HepG2 (cell line): ENCODE measurements at regions not wholly inside any gene's neighbourhood (a gene's known extent, or its start where the extent isn't known, plus 50 kb on each side); places are given as distances from the start of the nearest gene placed in this dataset.

Source experiments
- ATAC-seq: fragments of 200-7000 bp; cut with Tn5 transposase; 3 replicates; pipeline ENCODE4 v1.9.1; 2020; ENCODE audit warnings: mild to moderate bottlenecking, moderate library complexity
- BruUV-seq: library from RNA; stranded (reverse); fragments of 400-500 nt; replicated peaks from 2 replicates; lab custom pipeline; 2021; lab: Mats Ljungman, UMichigan
- CTCF ChIA-PET: fragments of 300-600 bp; formaldehyde crosslinking; extraction: SDS; loops from one replicate; lab custom pipeline; 2021; ENCODE audit warnings: low total read pairs, inconsistent platforms, low intra/inter-chr PET ratio; lab: Yijun Ruan, JAX
- POLR2A ChIA-PET: fragments of 350-600 bp; sonication (Branson Sonifier 250); formaldehyde crosslinking; loops from one replicate; lab custom pipeline; 2020; ENCODE audit warnings: antibody characterized with exemption, inconsistent platforms; lab: Yijun Ruan, JAX
- DNase-seq: peaks from one replicate; pipeline ENCODE4 v3.0.0-alpha.2; 2015; ENCODE audit warnings: low spot score
- FAIRE-seq: peaks from 3 replicates; lab custom pipeline; 2011; peaks lifted over from hg19 to GRCh38; lab: Jason Lieb, UNC
- H2AFZ ChIP-seq: one replicate; pipeline ENCODE4 v1.6.1; 2011; ENCODE audit warnings: low read length, inconsistent platforms
- H3K27ac ChIP-seq: fragments of 300-600 bp; 3 replicates; pipeline ENCODE4 v1.8.0; 2011; ENCODE audit warnings: mixed run types, mild to moderate bottlenecking, mixed read lengths, low read length, inconsistent platforms; ENCODE audit not compliant: insufficient read depth; ENCODE audit errors: extremely low read length
- H3K27me3 ChIP-seq, 2 experiments: fragments of 200-600 bp in 1 of 2; 2 replicates in 1 of 2; 3 replicates in 1 of 2; pipeline versions ENCODE4 v1.6.0 to v1.8.0; 2011; ENCODE audit warnings: low read length in 2 of 2, mild to moderate bottlenecking in 2 of 2, moderate library complexity in 2 of 2, inconsistent platforms in 1 of 2; ENCODE audit not compliant: insufficient read depth in 2 of 2, control insufficient read depth in 1 of 2
- H3K36me3 ChIP-seq, 2 experiments: fragments of 200-600 bp in 1 of 2; replicated peaks in 1 of 2; 2 replicates in 1 of 2; 3 replicates in 1 of 2; pipeline versions ENCODE4 v1.5.1 to v1.8.0; 2011; ENCODE audit warnings: low read length in 2 of 2, inconsistent platforms in 1 of 2; ENCODE audit not compliant: insufficient read depth in 2 of 2, control insufficient read depth in 1 of 2
- H3K4me1 ChIP-seq: 2 replicates; pipeline ENCODE4 v1.5.1; 2012; ENCODE audit warnings: low read length, inconsistent platforms; ENCODE audit not compliant: insufficient read depth
- H3K4me2 ChIP-seq: 2 replicates; pipeline ENCODE4 v1.6.0; 2011; ENCODE audit warnings: low read depth, low read length, inconsistent platforms
- H3K4me3 ChIP-seq, 3 experiments: fragments of 200-600 bp in 1 of 3; sonication (generic), shearing (Covaris generic) in 1 of 3; replicated peaks in 1 of 3; 2 replicates each; pipeline ENCODE4 v1.5.1; 2011 to 2016; ENCODE audit warnings: low read length in 3 of 3, inconsistent platforms in 2 of 3, low read depth in 2 of 3, mild to moderate bottlenecking in 2 of 3, control low read depth in 1 of 3, mixed read lengths in 1 of 3; ENCODE audit not compliant: insufficient read depth in 1 of 3
- H3K79me2 ChIP-seq: one replicate; pipeline ENCODE4 v1.6.1; 2011; ENCODE audit warnings: low read length, inconsistent platforms; ENCODE audit not compliant: insufficient read depth
- H3K9ac ChIP-seq: 2 replicates; pipeline ENCODE4 v1.6.0; 2011; ENCODE audit warnings: mild to moderate bottlenecking, low read depth, low read length, inconsistent platforms; ENCODE audit not compliant: insufficient read depth
- H3K9me3 ChIP-seq: 2 replicates; pipeline ENCODE4 v1.5.1; 2012; ENCODE audit warnings: mild to moderate bottlenecking, low read length
- H4K20me1 ChIP-seq: 2 replicates; pipeline ENCODE4 v1.6.0; 2011; ENCODE audit warnings: inconsistent platforms, mild to moderate bottlenecking, low read length, moderate library complexity; ENCODE audit not compliant: insufficient read depth
- AGO2 ChIP-seq: fragments of 200-400 bp; formaldehyde crosslinking; optimal IDR thresholded peaks from 2 replicates; pipeline ENCODE3; 2017; ENCODE audit warnings: mild to moderate bottlenecking, low read depth, low read length, moderate library complexity
- CBFB ChIP-seq: sonication (generic); formaldehyde crosslinking; IDR thresholded peaks from 2 replicates; pipeline ENCODE4 v1.4.0; 2020; ENCODE audit warnings: missing genetic modification reagents
- DPF2 ChIP-seq: sonication (generic); formaldehyde crosslinking; IDR thresholded peaks from 2 replicates; pipeline ENCODE4 v1.4.0; 2020; ENCODE audit warnings: mild to moderate bottlenecking, low read depth, missing genetic modification reagents, borderline replicate concordance
- HDAC6 ChIP-seq: fragments of 200-600 bp; sonication (generic); IDR thresholded peaks from 2 replicates; pipeline ENCODE4 v1.7.0; 2017; ENCODE audit warnings: mild to moderate bottlenecking, antibody characterized with exemption, low read length, low read depth
- HES4 ChIP-seq: sonication (generic); formaldehyde crosslinking; IDR thresholded peaks from 2 replicates; pipeline ENCODE4 v1.9.0; 2021; ENCODE audit warnings: mild to moderate bottlenecking, missing genetic modification reagents, borderline replicate concordance
- HNRNPK ChIP-seq: fragments of 200-400 bp; formaldehyde crosslinking; IDR thresholded peaks from 2 replicates; pipeline ENCODE4 v1.6.1; 2018; ENCODE audit warnings: low read length, low read depth, moderate library complexity, mild to moderate bottlenecking; ENCODE audit not compliant: poor library complexity, severe bottlenecking
- HOXD1 ChIP-seq: sonication (generic); formaldehyde crosslinking; IDR thresholded peaks from 2 replicates; pipeline ENCODE4 v1.5.0; 2020; ENCODE audit warnings: missing genetic modification reagents
- MED1 ChIP-seq: sonication (generic); formaldehyde crosslinking; IDR thresholded peaks from 2 replicates; pipeline ENCODE4 v1.4.0; 2020; ENCODE audit warnings: missing genetic modification reagents
- NFAT5 ChIP-seq: sonication (generic); formaldehyde crosslinking; IDR thresholded peaks from 2 replicates; pipeline ENCODE4 v1.4.0; 2020; ENCODE audit warnings: missing genetic modification reagents
- NFE2L1 ChIP-seq: sonication (generic); formaldehyde crosslinking; IDR thresholded peaks from 2 replicates; pipeline ENCODE4 v1.4.0; 2020; ENCODE audit warnings: missing genetic modification reagents, mild to moderate bottlenecking, borderline replicate concordance
- PCBP1 ChIP-seq: fragments of 200-400 bp; formaldehyde crosslinking; IDR thresholded peaks from 2 replicates; pipeline ENCODE4 v1.6.1; 2017; ENCODE audit warnings: mild to moderate bottlenecking, low read depth, low read length, borderline replicate concordance
- YEATS4 ChIP-seq: sonication (generic); formaldehyde crosslinking; IDR thresholded peaks from 2 replicates; pipeline ENCODE4 v1.4.0; 2020; ENCODE audit warnings: missing genetic modification reagents, borderline replicate concordance
- ZBTB10 ChIP-seq: sonication (generic); formaldehyde crosslinking; IDR thresholded peaks from 2 replicates; pipeline ENCODE4 v1.4.0; 2020; ENCODE audit warnings: missing genetic modification reagents, borderline replicate concordance
- ZKSCAN5 ChIP-seq: sonication (generic); formaldehyde crosslinking; IDR thresholded peaks from 2 replicates; pipeline ENCODE4 v1.5.1; 2020; ENCODE audit warnings: mild to moderate bottlenecking, missing genetic modification reagents
- ZMYM4 ChIP-seq: sonication (generic); formaldehyde crosslinking; IDR thresholded peaks from 2 replicates; pipeline ENCODE4 v1.8.1; 2023; ENCODE audit warnings: mild to moderate bottlenecking, missing genetic modification reagents
- ZNF12 ChIP-seq: sonication (generic); formaldehyde crosslinking; IDR thresholded peaks from 2 replicates; pipeline ENCODE4 v1.5.0; 2020; ENCODE audit warnings: missing genetic modification reagents
- ZNF138 ChIP-seq: sonication (generic); formaldehyde crosslinking; IDR thresholded peaks from 2 replicates; pipeline ENCODE4 v1.5.0; 2020; ENCODE audit warnings: mild to moderate bottlenecking, low read depth, missing genetic modification reagents
- ZNF430 ChIP-seq: sonication (generic); formaldehyde crosslinking; IDR thresholded peaks from 2 replicates; pipeline ENCODE4 v1.9.0; 2021; ENCODE audit warnings: mild to moderate bottlenecking, missing genetic modification reagents
- ZNF713 ChIP-seq: sonication (generic); formaldehyde crosslinking; IDR thresholded peaks from 2 replicates; pipeline ENCODE4 v1.4.0; 2020; ENCODE audit warnings: mild to moderate bottlenecking, missing genetic modification reagents
- WGBS: methylation state at CpG from one replicate; pipeline ENCODE4 v1.1.6; 2017; ENCODE audit warnings: low lambda C conversion rate; 5-methylcytosine and 5-hydroxymethylcytosine counted together
- in situ Hi-C: cut with HindIII; loops from 2 replicates; pipeline ENCODE4 v1.10.0; 2017; ENCODE audit warnings: low pct_unique_long_range_greater_than_20kb; ENCODE audit not compliant: extremely low pct_ligation_motif_present
- intact Hi-C: fragments of 100-400 bp; cut with micrococcal nuclease; formaldehyde crosslinking; loops from one replicate; pipeline ENCODE4 v1.10.0; 2022; ENCODE audit not compliant: unreplicated experiment

DNA sequence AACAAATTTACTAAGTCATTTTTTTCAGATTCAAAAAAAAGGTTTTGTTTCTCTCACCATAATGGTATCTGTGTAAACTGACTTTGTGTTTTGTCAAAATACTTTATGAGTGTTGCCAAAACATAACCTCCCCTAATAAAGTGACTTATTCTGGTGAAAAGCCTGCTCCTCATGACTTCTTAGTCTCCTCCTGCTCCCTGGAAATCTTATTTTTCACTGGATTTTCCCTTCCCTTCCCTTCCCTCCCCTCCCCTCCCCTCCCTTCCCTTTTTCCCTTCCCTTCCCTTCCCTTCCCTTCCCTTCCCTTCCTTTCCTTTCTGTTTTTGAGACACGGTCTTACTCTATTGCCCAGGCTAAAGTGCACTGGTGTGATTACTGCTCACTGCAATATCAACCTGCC lies 650.1 kb upstream of the GHITM start (continued):
- TF ChIP-seq NFAT5 (CRISPR knock-in tag), result no peak
- 0 out of 2 replicates have a peak, but pooled peaks have one; percentile 39 for TF ChIP-seq PCBP1
- peak; percentile 75 for TF ChIP-seq HNRNPK
- no peak for TF ChIP-seq ZNF430
- no peak for TF ChIP-seq AGO2
- no peak for TF ChIP-seq ZNF713
- TF ChIP-seq ZKSCAN5, result no peak
- no peak for TF ChIP-seq HOXD1

- in situ Hi-C loops, result no loop called here
- Histone ChIP-seq H3K4me3 (no peak overlapping the region), H3K4me1 (no peaks in the 10 kb centered on the region), H3K9me3 (peaks cover 79% of the 10 kb centered on the region), H3K27me3 (no peaks in the 10 kb centered on the region), H4K20me1 (no peaks in the 10 kb centered on the region), H3K36me3 (no peaks in the 10 kb centered on the region), H3K9ac (no peak overlapping the region), H3K27ac (no peak overlapping the region), H3K4me2 (no peak overlapping the region), H3K79me2 (no peaks in the 10 kb centered on the region), H2AFZ (no peak overlapping the region)
- ATAC-seq, result no peak
- no peak for FAIRE-seq
- no peak for DNase-seq
- no TSS peak for BruUV-seq
- ChIA-PET POLR2A (no interaction called here), CTCF (no interaction called here)
- intact Hi-C loops, result no loop called here
- 3% methylated on average over 4 of the region's 4 CpGs for WGBS
- no peak for TF ChIP-seq MED1 (CRISPR knock-in tag)
- TF ChIP-seq ZKSCAN5, result no peak
- no peak for TF ChIP-seq HDAC6
- TF ChIP-seq NFE2L1 (CRISPR knock-in tag), result no peak
- TF ChIP-seq HES4 (CRISPR knock-in tag), result no peak
- no peak for TF ChIP-seq ZMYM4 (CRISPR knock-in tag)
- no peak for TF ChIP-seq DPF2 (CRISPR knock-in tag)
- no peak for TF ChIP-seq ZNF12
- no peak for TF ChIP-seq CBFB
- no peak for TF ChIP-seq ZBTB10
- TF ChIP-seq YEATS4, result no peak
- no peak for TF ChIP-seq ZNF138 (CRISPR knock-in tag)
Observed at GRCh38 chr10:83492004-83492403, 647.3 kb upstream of the GHITM start.
